GM19452 (cell line): ENCODE measurements at regions not wholly inside any gene's neighbourhood (a gene's known extent, or its start where the extent isn't known, plus 50 kb on each side); places are given as distances from the start of the nearest gene placed in this dataset.
"Not testable (repeated sequence)": the region's sequence is repeated elsewhere in the genome, so short reads cannot be mapped to it uniquely, and the experiment has no call there.

Source experiments
- ATAC-seq: cut with Tn5 transposase; IDR thresholded peaks from one replicate; pipeline ENCODE4 v1.9.1; 2021; ENCODE audit not compliant: unreplicated experiment

- ATAC-seq: no peak
Measured at GRCh38 chr21:24628046-24628445, 979.2 kb downstream of the MRPL39 start.

- ATAC-seq: no peak
Measured at GRCh38 chr21:24617819-24618218, 989.5 kb downstream of the MRPL39 start.

GRCh38 chr21:24594082-24594481 lies 1013.2 kb downstream of the MRPL39 start:
- no peak for ATAC-seq

GRCh38 chr21:24590261-24590660 lies 1017.0 kb downstream of the MRPL39 start:
- ATAC-seq: no peak

DNA sequence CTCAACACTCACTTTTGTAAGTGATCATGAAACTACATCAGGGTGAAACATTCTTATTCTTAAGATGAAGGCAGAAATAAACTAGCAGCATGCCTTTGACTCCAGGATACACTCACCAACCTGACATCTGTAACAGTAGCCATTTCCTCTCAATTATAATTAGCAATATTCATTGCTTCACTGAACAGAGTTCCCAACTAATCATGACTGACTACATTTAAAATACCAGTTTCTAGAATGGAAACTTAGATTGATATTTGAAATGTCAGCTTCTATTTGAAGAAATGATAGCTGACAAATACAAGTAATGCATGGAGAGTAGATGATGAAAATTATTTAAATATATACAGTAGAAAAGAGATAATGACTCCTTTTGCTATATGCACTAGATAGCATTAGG lies 1023.8 kb downstream of the MRPL39 start:
- no peak for ATAC-seq

- ATAC-seq: no peak
Measured at GRCh38 chr21:24577301-24577700, 1030.0 kb downstream of the MRPL39 start.

GRCh38 chr21:24561291-24561690 lies 1046.0 kb downstream of the MRPL39 start:
- ATAC-seq: no peak

DNA sequence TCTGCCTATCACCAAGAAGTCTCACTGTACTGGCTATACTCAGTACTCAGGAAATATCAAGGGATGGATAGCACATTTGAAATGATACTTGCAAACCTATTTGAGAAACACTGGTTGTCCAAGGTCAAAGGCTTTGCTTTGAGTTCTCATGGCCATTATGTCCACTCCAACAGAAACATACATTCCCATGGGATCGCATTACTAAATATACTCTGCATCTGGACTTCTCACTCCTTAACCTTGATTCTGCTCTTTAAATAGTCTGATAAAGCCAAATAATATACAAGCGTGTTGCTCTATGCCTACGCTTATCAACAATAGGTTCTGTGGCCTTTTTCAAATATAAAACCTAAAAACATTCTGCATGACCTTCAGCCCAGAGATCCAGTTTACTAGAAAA lies 1054.8 kb downstream of the MRPL39 start:
- no peak for ATAC-seq

DNA sequence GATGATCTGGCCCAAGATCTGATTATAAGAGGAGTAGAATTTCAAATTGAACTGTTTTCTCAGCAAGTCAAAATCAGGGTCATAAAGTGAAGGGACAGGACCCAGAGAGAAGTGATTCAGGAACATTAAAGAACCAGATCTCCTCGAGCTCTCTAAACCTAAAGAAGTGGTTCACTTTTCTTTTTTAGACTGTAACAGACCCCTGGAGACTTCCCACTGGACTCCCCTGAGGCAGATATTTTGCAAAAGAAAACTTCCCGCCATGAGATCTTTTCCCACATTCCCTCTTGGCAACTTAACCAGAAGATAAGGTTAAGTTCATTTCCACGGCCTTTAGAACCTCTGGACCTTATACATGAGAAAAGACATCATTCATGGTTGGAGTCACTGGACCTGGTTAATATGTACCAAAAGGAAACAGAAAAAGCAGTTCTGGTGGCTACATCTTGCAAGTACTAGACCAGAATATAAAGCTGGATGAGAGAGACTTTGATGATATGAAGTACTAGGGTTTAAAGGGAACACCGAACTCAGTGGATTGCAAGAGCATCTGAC lies 1061.4 kb downstream of the MRPL39 start:
- ATAC-seq: no peak

DNA sequence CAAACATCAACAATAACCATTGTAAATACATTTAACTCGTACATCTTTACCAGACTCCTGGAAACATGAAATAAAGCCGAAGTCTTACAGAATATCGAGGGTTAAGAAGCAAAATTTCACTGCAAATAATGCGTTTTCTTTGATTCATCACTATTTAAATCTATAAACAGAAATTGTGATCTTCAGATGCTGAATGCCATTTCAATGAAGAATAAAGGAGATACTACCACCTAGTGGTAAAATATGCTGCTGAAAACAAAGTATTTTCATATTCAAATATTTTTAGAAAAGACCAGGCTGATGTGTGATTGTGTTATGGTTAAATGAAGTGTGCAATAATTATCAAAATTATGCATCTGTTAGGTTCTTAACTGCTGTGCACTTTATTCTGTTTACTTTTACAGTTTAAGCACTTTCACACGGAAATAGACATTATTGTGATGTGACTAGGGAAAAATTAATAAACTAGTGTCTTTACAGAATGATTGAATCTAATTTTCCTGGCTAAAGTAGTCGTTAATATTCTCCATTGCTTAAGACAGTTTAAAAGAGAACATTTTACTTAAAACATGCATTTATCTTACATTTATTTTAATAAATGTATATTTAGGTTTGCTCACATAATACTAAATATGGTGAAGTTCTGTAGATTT lies 1093.1 kb downstream of the MRPL39 start:
- ATAC-seq: no peak

- ATAC-seq: no peak
Measured at GRCh38 chr21:24509131-24509530, 1098.2 kb downstream of the MRPL39 start.

- ATAC-seq: no peak
Measured at GRCh38 chr21:24486973-24487372, 1120.3 kb downstream of the MRPL39 start.

DNA sequence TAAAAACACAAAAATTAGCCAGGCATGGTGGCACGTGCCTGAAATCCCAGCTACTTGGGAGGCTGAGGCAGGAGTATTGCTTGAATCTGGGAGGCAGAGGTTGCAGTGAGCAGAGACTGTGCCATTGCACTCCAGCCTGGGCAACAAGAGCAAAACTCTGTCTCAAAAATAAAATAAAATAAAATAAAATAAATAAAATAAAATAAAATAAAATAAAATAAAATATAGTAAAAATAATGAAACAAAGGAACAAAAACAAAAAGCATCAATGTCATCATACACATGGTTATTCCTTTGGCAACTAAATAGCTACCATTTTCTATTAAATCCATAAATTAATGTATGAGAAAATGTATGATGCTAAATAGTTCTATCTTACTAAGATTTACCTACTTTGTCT lies 1123.9 kb downstream of the MRPL39 start:
- not testable (repeated sequence) for ATAC-seq

DNA sequence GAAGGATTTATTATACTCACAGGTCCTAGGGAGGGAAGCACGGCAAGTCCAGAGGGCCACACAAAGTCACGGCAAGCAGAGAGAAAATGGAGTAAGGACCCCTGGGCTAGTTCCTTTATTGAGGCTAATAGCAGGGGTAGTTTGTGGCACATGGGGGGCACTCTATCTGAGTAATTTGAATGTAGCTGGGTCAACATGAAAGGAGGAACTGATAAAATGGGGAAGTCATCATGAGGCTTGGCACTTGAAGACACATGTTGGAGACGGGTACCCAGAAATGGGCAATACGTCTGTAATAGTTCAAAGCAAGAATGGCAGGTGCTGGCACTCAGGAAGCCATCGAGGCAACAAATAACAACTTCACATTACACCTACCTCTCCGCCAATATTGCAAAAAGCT lies 1136.4 kb downstream of the MRPL39 start:
- ATAC-seq: no peak

GRCh38 chr21:24456358-24456757 lies 1150.9 kb downstream of the MRPL39 start:
- no peak for ATAC-seq

DNA sequence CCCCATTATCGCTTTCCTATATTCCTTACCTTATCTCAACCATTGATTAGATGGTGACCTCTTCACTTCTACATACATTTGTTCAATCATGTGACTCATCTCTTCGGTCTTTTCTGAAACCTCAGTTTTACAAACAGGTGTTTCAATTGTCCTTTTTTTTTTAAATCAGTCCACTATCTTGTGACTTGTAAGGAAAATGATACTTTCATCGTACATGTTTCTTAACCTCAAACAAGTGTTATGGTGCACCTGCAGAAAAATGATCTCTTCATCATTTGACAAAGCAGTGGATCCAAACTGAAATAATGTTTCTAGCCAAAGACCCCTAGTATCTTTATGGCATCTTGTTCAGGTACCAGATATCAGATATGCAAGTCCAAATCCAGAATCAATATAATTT lies 1157.2 kb downstream of the MRPL39 start:
- no peak for ATAC-seq

GRCh38 chr21:24445517-24445916 lies 1161.8 kb downstream of the MRPL39 start:
- no peak for ATAC-seq

GRCh38 chr21:24444736-24445135 lies 1162.5 kb downstream of the MRPL39 start:
- no peak for ATAC-seq

- no peak for ATAC-seq
Measured at GRCh38 chr21:24436236-24436635, 1171.0 kb downstream of the MRPL39 start.

GRCh38 chr21:24428591-24429199 lies 1178.6 kb downstream of the MRPL39 start:
- ATAC-seq: peak; percentile 90

DNA sequence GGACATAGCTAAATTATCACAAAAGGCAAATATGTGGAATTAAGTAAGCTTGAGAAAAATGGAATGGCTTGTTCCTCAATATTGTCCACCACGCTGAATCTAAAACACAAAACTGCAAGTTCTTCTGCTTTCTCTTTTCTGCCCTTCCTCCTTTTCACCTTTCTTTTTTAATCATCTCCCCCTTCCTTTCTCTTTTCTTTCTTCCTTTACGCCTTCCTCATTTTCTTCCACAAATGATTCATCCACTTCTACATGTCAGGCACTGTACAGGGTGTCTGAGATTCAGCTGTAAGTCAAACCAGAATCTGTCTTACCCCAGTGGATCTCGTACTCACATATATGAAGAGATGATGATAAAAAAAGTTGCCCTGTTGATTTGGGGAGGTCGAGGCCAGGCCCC lies 1182.5 kb downstream of the MRPL39 start:
- ATAC-seq: no peak

- ATAC-seq: no peak
Measured at GRCh38 chr21:24423546-24423945, 1183.7 kb downstream of the MRPL39 start.

DNA sequence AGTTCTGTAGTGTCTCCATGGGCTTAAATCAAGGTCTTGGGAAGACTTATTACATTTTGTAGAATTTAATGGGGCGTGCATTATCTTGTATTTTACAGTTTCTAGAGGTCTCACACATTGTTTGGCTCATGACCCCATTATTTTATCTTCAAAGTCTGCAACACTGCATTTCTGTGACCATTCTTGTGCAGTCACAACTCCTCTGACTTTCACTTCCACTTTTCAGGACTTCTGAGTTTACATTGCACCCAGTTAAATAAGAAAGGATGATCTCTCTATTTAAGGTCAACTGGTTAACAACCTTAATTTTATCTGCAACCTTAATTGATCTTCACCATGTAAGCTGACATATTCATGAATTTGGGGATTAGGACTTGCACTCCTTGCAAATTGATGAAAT lies 1186.6 kb downstream of the MRPL39 start:
- no peak for ATAC-seq
